NK-92 (cell line): ENCODE measurements at regions not wholly inside any gene's neighbourhood (a gene's known extent, or its start where the extent isn't known, plus 50 kb on each side); places are given as distances from the start of the nearest gene placed in this dataset.

Experiments used
- DNase-seq: peaks from one replicate; lab custom pipeline; 2025; ENCODE audit not compliant: unreplicated experiment; lab: John Stamatoyannopoulos, UW

DNA sequence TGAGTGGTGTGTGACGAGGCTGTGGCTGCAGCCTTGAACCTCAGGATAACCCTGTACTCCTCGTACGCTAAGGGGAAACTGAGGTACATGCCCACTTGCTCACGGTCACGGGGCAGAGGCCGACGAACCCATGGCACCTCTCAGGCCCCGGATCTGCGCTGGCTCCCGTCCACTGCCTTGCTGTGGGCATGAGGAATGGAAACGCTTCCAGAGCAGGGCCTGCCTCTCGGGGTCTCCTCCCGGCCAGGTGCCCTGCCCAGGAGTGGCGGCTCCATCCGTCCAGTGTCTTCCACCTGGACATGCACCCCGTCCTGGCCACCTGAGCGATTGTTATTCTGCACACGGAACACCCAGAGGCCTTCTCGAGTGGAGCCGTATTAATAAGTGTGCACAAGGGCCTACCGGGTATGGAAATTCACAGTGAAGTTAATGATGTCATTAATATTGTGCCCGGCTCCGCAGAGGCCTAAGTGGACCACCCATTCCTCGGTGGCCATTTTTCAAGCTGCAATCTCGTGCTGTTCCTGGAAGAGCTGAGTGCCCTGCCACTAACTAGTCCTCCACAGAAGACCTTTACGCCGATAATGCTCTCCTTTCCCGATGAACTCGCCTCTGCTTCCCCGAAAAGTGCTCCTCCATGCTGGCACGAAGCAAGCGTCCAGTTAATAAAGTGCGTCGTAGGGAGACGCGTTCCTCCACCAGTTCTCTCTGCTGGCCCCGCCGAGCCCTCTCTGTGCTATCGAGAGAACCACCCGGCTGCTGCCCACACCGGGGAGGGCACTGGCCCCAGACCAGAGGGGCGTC is 927.9 kb downstream of the BRD1 start:
- no peak for DNase-seq

DNA sequence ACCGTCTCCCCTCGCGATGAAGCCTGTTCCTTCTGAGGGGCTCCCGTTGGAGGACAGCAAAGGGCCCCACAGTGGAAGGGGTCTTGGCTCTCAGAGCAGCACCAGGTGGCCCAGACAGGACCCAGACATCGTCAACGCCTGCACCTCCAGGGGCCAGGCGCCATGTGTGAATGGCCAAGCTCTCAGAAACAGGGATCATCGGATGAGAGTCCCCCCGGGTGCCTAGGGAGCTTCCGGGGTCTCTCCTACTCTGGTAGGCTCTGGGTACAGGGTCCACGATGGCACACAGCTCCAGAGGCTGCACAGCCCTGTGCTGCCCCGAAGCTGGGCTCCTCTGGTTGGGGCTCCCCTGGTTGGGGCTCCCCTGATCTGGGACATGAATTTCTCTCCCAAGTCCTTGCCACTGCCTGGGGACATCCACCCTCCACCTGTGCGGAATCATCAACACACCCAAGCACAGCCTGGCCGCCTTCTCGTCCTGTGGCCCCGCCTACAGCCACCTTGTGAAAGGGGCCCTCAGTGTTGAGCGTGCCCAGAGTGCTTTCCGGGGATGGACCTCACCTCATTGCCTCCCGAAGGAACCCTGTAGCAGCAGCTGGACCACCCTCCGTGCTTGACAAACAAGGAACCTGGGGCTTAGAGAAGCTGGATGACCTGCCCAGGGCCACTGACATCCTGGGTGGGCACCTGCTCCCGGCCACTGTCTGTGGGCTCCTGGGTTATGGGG is 929.0 kb downstream of the BRD1 start:
- DNase-seq = no peak

DNA sequence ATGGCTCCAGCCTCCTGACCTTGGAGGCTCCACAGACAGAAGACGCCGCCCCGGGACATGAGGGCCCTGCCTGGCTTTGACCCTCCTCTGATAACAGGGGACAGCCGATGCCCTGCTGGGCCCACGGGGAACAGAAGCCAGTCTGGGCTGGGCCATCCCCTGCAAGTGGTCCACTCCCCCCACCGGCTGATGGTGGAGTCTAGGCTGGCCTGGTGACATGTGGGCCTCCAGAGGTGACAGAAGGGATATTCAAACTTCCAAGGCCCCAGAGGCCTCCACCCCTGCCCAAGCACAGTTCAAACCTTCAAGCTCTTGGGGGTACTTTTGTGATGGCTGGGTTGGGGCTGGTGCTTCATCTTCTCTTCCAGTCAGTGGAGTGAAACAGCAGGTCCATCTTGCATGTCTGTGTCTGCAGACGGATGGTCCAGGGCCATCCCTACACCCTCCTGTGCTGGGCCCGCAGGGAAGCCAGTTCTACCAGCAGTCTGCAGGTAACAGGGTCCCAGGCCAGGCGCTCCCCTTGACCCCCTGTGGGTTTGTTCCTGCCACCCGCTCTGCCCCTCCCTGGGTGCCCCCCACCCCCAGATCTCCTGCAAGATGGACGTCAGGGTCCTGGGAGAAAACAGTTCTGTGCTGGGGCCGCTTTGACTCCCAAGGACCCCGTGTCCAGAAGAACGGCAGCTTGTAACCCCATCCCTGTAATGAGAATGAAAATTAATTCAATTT is 929.9 kb downstream of the BRD1 start:
- DNase-seq = no peak

DNA sequence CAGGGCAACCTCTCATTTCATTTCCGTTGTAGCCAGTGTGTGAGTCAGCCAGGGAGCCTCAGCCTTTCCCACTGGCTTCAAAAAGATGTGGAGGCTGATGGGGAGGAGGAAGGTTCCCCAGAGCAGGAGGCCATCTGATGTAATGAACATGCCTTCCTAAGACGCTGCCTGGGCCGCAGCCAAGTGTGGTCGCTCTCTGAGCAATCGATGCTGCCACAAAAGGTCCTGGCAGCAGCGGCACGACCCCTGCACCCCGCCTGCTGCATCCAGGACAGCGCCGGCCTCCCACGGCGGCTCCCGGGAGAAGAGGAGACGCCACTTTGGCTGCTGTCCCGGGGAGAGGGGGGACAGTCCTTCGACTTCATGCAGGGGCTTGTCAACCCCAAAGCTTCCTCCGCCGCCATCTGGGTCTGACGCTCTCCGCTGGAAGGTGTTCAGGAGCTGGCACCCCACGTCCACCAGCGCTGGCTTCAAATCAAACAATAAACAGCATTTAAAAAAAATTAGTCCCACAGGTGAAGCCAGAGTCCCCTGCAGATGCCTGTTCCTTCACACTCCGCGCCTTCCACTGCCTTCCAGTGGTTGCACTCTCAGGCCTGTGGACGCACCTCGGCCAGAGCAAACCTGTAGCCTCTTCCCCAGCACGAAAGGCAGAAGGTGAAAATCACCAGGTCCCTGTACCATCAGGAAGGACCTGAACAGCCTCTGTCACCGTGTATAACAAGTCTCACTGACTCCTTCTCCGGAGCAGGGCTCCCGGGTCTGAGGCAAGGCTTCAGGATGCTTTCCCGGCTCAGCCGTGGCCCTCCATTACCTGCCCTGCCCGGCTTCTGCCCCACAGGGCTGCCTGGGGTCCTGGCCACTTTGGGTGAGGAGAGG is 930.7 kb downstream of the BRD1 start:
- DNase-seq = no peak

DNA sequence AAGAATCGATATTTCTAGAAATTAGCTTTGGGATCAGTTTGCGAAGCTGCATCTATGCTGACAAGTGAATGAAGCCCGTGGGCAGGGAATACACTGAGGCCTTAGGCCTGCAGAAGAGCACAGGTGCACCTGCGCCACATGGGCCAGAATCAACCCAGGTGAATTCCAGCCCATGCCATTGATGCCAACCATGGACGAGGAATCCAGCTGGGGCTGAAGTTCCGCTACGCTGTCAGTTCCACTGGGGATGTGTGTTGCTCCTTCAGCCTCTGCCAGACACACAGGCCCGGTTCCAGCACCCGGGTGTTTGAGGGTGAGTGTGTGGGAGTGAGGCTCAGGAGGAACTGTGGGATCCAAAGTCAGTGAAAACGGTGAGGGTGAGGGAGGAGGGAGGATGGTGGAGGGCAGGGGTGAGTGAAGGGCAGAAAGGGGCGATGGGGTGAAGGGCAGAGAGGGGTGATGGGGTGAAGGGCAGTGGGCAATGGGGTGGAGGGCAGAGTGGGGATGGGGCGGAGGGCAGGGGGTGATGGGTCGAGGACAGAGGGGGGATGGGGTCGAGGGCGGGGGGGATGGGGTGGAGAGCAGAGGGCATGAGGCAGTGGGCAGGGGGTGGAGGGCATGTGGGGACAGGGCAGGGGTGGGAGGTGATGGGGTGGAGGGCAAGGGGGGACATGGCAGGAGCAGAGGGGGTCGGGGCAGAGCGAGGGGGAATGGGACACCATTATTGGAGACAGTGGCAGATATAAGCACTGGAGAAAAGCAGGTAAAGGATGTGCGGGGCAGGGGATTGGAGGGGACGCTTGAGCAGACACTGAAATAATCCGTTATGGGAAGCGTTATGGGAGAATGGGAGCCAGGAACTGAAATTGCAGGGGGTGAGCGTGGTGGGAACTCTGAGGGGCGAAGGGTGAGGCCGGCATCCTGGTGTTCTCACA is 931.6 kb downstream of the BRD1 start:
- no peak for DNase-seq

DNA sequence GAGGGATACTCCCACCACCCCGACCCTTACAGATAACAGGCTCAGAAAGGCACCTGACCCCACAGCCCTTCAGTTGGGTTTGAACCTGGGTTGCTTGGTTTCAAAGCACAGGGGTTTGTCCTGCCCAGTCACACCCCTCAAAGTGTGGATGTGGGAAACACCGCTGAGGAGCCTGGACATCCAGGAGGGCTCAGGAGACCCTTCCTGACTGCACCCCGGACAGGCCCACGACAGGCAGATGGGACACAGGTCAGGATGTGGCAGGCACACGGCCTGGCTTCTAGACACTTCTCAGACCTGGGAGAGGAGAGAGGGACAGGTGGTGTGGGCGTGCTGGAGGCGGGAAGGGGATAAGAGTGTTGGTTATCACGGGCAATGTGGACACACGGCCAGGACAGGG is 932.3 kb downstream of the BRD1 start:
- no peak for DNase-seq

DNA sequence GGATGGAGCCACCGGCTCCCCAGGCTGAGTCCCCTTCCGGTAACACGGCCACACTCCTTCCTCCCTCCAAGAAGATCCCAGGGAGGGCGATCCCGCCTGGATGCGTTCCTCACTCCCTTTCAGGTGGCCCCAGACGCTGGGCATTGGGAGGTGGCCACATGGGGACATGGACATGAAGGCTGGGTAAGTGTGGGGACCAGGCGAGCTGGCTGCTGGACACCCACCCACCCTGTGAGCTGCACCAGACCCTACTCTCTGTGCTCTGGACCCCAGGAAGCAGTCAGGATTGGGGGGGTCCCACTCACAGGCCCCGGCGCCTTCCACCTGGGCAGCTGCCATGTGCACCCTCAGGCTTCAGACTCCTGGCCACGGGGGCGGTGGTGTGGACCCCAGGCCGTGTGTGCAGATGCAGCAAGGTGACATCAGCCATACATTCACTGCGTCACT is 932.8 kb downstream of the BRD1 start:
- DNase-seq = no peak

DNA sequence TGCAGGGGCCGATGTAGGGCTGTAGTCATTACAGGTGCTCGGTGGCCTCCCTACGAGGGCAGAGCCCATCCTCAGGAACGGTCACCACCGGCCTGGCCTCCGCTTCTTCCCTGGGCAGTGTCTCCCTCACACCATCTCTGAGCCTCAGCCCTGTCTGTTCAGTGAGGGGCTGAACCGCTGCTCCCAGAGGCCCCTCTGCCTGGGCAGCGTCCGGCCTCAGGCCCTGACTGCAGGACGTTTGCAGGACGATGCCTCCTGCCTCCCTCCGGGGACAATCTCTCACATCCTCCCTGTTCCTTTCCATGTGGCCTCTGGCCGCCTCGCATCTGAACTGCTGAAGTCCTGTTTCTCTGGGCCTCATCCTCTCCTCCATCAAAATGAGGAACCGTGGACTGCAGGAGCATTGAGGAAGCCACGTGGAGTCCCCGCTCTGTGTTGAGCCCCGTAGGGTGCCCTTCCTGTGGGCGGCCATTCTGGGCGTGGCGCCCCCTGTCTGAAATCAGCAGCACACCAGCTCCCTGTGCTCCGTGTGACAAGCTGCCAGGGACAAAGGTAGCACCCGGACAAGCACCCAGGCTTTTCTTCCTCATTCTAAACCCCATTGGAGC is 933.5 kb downstream of the BRD1 start:
- no peak for DNase-seq

DNA sequence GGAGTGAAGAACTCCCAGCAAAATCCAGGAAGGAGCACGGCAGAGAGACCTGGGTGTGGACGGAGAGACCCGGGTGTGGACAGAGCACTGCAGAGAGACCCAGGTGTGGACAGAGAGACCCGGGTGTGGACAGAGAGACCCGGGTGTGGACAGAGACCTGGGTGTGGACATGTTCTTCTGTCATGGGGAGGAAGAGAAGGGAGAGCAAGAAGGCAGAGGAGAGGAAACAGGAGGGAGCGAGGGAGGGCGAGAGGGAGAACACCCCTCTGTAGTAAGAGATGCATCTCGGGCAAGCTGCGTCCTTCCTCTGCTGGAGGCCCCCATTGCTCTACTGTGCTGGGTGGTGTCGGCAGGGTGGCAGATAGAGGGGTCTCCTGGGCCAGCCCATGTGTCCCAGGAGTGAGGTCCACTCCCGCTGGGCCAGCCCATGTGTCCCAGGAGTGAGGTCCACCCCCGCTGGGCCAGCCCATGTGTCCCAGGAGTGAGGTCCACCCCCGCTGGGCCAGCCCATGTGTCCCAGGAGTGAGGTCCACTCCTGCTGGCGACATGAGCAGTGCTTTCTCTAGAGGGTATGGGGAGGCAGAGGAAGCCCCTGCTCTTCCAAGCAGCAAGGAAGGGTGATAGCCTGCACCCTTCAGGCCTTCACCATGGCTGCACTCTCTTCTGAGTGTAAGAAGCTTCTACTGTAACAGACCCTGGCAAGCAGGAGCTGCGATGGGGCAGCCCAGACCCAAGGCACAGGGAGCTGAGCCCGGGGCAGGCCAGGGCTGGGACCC is 934.2 kb downstream of the BRD1 start:
- DNase-seq = no peak

DNA sequence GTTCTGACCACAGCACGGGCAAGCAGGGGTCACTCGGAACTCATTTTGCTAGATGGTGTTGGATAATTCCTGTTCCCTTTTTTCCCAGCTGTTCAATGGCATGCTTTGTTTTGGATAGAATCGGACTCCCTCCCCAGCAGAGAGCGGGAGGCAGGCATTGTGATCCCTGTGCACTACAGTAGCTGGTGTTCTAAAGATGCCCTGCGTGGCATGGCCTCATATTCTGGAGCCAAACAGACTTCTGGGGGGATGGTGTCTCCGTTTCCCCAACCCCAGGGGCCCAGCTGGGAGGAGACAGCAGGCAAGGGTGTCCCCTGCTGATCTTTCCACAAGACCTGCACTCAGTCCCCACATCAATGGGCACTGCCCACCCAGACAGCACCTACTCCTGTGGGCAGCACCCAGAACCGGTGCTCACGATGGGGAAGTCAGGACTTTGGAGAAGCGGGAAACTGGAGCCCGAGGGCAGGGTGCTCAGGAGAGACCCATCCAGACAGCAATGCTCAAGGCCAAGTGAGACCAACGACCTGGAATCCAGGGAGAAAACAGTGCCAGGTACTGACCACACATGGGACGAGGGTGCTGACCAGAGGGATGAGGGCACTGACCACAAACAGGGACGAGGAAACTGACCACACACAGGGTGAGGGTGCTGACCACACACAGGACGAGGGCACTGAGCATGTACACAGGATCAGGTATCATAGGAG is 934.9 kb downstream of the BRD1 start:
- DNase-seq = no peak

DNA sequence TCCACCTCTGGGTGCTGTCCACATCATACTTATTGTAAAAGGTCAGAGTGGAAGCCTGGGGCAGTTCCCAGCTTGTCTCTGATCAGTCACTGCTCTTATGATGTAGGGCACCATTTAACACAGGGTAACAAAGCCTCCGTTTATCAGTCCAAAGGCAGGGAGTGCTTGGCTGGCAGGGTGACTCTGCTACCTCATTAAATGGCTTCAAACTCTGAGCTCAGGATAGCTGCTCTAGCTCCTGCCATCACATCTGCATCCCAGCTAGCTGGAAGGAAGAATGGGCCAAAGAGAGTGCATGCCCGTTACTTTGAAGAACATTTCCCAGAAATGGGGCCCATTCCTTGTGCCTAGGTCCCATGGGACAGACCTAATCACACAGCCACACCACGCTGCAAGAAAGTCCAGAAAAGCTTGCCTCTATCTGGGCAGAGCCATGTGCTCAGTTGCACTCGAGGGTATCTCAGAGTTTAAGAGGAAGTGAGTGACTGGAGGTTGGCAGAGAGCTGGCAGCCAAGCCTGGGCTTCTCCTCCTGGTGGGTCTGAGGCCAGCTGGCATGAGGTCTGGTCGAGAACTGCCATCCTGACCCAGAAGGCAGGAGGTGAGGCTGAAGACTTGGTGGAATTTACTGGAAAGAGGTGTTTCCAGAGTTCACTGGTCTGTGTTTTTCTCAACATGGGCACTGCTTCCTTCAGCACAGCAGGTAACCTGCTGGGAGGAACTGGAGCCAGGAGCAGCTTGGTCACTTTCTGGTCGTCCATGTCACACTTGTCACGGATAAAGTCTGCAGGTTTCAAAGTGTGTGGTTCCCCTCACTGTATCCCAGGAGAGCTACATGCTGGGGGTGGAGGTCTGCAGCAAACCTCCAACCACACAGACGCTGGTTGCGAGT is 935.7 kb downstream of the BRD1 start:
- DNase-seq = no peak

DNA sequence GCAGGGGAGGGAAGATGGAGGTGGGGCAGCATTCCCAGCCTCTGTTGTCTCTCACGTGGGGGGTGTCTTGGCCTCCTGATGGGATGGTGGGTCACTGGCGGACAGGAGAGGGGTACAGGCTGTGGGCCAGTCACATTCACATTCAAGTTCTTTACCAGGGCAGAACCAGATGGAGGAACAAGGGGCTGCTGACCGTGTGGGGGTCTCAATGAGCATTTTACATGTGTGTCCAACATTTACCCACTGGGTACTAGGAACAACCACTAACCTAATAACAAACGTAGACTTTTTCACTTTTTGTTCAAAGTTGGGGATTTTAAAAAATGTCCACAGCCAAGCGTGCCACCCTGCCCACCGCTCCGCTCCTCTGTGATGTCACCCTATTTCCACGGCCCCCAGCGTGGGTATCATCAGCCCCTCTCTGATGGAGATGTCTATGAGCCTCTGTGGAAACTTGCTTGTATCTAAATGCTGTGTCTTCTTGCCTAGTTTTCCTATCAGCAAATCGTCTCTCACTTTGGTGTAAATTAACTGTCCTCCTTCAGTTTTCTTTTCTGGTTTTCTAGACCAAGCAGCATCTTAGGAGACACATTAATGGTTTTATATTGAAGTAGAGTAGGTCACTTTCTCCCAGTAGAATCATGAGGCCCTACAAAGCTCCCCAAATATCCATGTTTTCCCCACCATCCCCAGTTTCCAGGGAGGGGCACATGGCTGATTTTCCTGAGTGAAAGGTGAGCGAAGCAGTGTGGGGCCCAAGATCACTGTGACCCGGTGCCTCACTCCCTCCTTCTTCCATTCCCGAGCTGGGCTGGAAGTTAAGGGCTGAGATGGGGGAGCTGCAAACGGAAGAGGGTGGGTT is 936.7 kb downstream of the BRD1 start:
- no peak for DNase-seq

DNA sequence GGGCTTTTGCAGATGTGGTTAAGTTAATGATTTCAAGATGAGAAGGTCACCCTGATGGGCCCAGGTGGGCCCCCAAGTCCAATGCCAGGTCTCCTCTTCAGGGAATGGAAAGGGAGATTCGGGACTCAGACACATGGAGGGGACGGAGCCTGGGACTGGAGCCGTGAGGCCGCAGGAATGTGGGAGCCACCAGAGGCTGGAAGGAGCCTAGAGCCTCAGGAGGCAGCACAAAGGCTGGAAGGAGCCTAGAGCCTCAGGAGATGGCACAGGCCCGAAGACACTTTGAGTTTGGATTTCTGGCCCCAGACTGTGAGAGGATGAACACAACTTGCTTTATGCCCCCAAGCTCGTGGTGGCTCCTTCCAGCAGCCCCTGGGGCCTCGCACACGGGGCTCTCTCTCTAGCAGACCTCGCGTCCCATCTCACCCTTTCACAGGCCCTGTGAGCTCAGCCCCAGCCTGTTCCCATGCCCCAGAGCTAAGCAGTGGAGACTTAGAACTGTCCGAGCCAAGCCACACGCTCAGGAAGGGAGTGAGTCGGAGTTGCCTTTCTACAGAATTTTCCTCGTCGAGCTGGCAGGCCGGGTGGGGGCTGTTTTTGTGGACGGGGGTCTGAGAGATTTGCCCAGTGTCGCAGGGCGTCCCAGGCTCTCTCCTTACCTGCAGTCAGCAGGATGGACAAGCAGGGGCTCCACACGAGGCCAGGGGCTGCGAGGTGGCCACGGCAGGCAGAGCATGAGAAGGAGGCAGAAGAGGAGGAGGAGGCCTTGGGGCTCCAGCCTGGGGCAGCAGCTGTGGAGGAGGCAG is 937.6 kb downstream of the BRD1 start:
- DNase-seq = no peak

DNA sequence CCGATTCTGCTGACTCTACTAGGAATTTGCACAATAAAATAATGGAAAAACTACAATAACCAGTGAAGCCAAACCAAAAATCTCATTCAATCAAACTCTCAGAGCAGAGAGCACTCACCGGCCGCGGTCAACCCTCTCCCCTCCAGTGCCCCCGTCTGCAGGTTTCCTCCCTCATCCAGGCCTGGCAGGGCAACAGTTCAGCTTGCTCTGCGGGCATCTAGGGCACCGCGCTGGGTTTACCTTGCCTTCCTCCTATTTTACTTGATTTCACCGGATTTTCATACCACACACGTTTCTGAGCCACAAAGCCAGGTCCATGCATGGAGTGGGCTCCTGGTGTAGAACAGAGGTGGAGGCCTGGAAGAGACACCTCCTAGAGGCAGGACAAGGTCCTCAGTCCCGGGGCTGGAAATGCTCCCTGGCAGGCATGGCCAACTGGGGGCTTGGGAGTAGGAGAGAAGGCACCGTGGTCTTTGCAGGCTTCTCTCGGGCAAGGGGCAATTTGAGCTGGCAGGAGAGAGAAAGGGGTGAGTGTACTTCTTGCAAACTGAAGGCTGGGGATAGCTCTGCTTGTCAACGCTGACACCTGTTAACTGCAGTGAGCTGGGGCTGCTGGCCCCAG is 938.4 kb downstream of the BRD1 start:
- no peak for DNase-seq
